ENCODE measurements at regions not wholly inside any gene's neighbourhood (a gene's known extent, or its start where the extent isn't known, plus 50 kb on each side); places are given as distances from the start of the nearest gene placed in this dataset.

DNA sequence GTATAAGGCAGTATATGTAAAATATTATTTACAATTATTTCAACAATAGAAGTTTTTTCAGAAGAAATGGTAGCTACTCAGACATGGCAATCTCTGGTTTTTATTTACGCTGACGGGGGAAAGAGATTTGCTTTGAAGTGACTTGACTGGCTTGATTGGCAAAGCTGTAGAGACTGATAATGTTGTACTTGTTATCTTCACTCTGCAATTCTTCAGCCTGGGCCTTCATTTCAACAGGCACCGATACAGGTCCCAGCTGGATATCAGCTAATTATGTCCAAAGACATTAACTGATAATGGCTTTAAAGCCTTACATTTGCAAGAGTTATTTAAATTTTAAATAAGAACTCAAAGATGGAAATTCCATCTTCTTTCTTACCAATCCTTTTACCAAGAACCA, 151.4 kb upstream of the HS3ST3A1 start:
- no peak for DNase-seq
- Histone ChIP-seq H3K9me2 (replicated peaks; ENCODE audit: insufficient read depth, low read length) (no peaks in the 10 kb centered on the region), H3K4me2 (ENCODE audit: low read depth, low read length) (no peak overlapping the region), H3K4me1 (ENCODE audit: low read length) (no peaks in the 10 kb centered on the region), H3K27me3 (replicated peaks; ENCODE audit: insufficient read depth, low read length) (no peaks in the 10 kb centered on the region), H2AFZ (ENCODE audit: low read length) (no peak overlapping the region), H3K79me2 (ENCODE audit: low read length) (no peaks in the 10 kb centered on the region), H3K9ac (ENCODE audit: low read length) (no peak overlapping the region), H3K36me3 (replicated peaks; ENCODE audit: insufficient read depth, low read length) (no peaks in the 10 kb centered on the region), H3K4me3 (ENCODE audit: low read length) (no peak overlapping the region), H3K27ac (ENCODE audit: low read length) (no peak overlapping the region), H3K9me3 (replicated peaks; ENCODE audit: insufficient read depth, low read length) (no peaks in the 10 kb centered on the region), H3F3A (ENCODE audit: insufficient read depth, low read length) (no peaks in the 10 kb centered on the region), H4K20me1 (ENCODE audit: insufficient read depth, low read length) (no peaks in the 10 kb centered on the region)
- TF ChIP-seq, protein P1, sequence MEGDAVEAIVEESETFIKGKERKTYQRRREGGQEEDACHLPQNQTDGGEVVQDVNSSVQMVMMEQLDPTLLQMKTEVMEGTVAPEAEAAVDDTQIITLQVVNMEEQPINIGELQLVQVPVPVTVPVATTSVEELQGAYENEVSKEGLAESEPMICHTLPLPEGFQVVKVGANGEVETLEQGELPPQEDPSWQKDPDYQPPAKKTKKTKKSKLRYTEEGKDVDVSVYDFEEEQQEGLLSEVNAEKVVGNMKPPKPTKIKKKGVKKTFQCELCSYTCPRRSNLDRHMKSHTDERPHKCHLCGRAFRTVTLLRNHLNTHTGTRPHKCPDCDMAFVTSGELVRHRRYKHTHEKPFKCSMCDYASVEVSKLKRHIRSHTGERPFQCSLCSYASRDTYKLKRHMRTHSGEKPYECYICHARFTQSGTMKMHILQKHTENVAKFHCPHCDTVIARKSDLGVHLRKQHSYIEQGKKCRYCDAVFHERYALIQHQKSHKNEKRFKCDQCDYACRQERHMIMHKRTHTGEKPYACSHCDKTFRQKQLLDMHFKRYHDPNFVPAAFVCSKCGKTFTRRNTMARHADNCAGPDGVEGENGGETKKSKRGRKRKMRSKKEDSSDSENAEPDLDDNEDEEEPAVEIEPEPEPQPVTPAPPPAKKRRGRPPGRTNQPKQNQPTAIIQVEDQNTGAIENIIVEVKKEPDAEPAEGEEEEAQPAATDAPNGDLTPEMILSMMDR (IDR thresholded peaks at IDR 0.05; ENCODE audit: low read length) = no peak
- TF ChIP-seq EZH2 (optimal IDR thresholded peaks at IDR 0.05; ENCODE audit: low read depth, low read length) (no peak), EZH2phosphoT487 (IDR thresholded peaks at IDR 0.05; ENCODE audit: low read length) (no peak)

DNA sequence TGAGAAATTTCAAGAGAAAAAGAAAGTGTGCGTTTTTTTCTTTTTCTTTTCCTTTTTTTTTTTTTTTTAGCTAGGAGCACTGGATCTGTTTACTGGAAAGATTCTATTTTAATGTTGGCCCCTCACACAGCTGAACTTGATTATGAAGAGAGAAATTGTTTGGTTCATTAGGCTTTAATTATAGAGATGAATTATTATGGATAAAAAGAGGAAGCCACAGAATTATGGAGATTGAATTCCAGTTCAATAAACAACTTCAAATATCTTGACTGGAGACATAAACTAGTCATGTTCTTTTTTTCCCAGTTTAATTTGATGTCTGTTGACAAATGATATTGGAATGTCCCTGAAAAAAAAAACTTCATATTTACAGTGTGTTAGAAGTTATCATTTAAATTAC, 152.0 kb upstream of the HS3ST3A1 start:
- H2AFZ ChIP-seq (ENCODE audit: low read length) = no peak overlapping the region
- H3K27ac ChIP-seq (ENCODE audit: low read length) = no peak overlapping the region
- H3K4me2 ChIP-seq (ENCODE audit: low read depth, low read length) = no peak overlapping the region
- no peaks in the 10 kb centered on the region for H3K9me3 ChIP-seq (replicated peaks; ENCODE audit: insufficient read depth, low read length)
- no peaks in the 10 kb centered on the region for H3K79me2 ChIP-seq (ENCODE audit: low read length)
- no peaks in the 10 kb centered on the region for H3K36me3 ChIP-seq (replicated peaks; ENCODE audit: insufficient read depth, low read length)
- no peaks in the 10 kb centered on the region for H3K4me1 ChIP-seq (ENCODE audit: low read length)
- H3K9me2 ChIP-seq (replicated peaks; ENCODE audit: insufficient read depth, low read length) = no peaks in the 10 kb centered on the region
- H3K9ac ChIP-seq (ENCODE audit: low read length) = no peak overlapping the region
- no peaks in the 10 kb centered on the region for H4K20me1 ChIP-seq (ENCODE audit: insufficient read depth, low read length)
- TF ChIP-seq EZH2 (optimal IDR thresholded peaks at IDR 0.05; ENCODE audit: low read depth, low read length) (no peak), EZH2phosphoT487 (IDR thresholded peaks at IDR 0.05; ENCODE audit: low read length) (no peak)
- TF ChIP-seq, protein P1 (IDR thresholded peaks at IDR 0.05; ENCODE audit: low read length) = no peak
- no peaks in the 10 kb centered on the region for H3K27me3 ChIP-seq (replicated peaks; ENCODE audit: insufficient read depth, low read length)
- DNase-seq = no peak
- H3K4me3 ChIP-seq (ENCODE audit: low read length) = no peak overlapping the region
- no peaks in the 10 kb centered on the region for H3F3A ChIP-seq (ENCODE audit: insufficient read depth, low read length)

DNA sequence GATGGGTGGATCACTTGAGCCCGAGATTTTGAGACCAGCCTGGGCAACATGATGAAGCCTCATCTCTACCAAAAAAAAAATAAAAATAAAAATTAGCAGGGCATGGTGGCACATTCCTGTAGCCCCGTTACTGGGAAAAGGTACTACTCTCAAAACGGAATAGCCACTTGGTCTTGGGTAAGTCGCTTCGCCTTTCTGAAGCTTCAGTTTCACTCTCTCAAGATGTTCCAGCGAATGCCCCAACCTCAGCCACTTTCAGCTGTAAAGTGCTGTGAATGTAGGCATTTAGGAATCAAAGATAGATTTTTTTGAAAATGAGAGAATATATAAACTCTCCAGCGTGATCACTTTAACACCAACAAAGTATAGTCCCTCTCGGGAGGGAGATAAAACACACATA, 154.1 kb upstream of the HS3ST3A1 start:
- H3F3A ChIP-seq (ENCODE audit: insufficient read depth, low read length) = no peaks in the 10 kb centered on the region
- H3K4me3 ChIP-seq (ENCODE audit: low read length) = no peak overlapping the region
- no peaks in the 10 kb centered on the region for H3K9me3 ChIP-seq (replicated peaks; ENCODE audit: insufficient read depth, low read length)
- H3K27ac ChIP-seq (ENCODE audit: low read length) = peak overlapping the region; percentile 21; the same call in 1 of the 2 replicates
- H3K4me2 ChIP-seq (ENCODE audit: low read depth, low read length) = peak overlapping the region; percentile 59; the same call in 1 of the 2 replicates
- DNase-seq = peak; percentile 29
- TF ChIP-seq EZH2phosphoT487 (IDR thresholded peaks at IDR 0.05; ENCODE audit: low read length) = no peak
- TF ChIP-seq EZH2 (optimal IDR thresholded peaks at IDR 0.05; ENCODE audit: low read depth, low read length) = no peak
- TF ChIP-seq, protein P1 (IDR thresholded peaks at IDR 0.05; ENCODE audit: low read length) = no peak
- no peaks in the 10 kb centered on the region for H3K4me1 ChIP-seq (ENCODE audit: low read length)
- H3K9me2 ChIP-seq (replicated peaks; ENCODE audit: insufficient read depth, low read length) = no peaks in the 10 kb centered on the region
- no peaks in the 10 kb centered on the region for H4K20me1 ChIP-seq (ENCODE audit: insufficient read depth, low read length)
- H3K27me3 ChIP-seq (replicated peaks; ENCODE audit: insufficient read depth, low read length) = no peaks in the 10 kb centered on the region
- no peak overlapping the region for H3K9ac ChIP-seq (ENCODE audit: low read length)
- H3K36me3 ChIP-seq (replicated peaks; ENCODE audit: insufficient read depth, low read length) = no peaks in the 10 kb centered on the region
- no peaks in the 10 kb centered on the region for H3K79me2 ChIP-seq (ENCODE audit: low read length)
- peak overlapping the region; percentile 27; the same call in 1 of the 2 replicates for H2AFZ ChIP-seq (ENCODE audit: low read length)
